Lower leg skin (tissue), 3 donors: ENCODE measurements at regions not wholly inside any gene's neighbourhood (a gene's known extent, or its start where the extent isn't known, plus 50 kb on each side); places are given as distances from the start of the nearest gene placed in this dataset.

Experiments used
- POLR2A ChIP-seq, 2 donors: fragments of 450-650 bp; IDR thresholded peaks; one replicate each; pipeline ENCODE4 v1.6.1; 2016 to 2017; ENCODE audit warnings: antibody characterized with exemption in 2 of 2, mild to moderate bottlenecking in 1 of 2, moderate library complexity in 1 of 2
- TF ChIP-seq, protein P1 (sequence below), 3 donors: fragments of 450-650 bp; IDR thresholded peaks; one replicate each; pipeline ENCODE4 v1.5.1; 2016; ENCODE audit warnings: antibody characterized with exemption in 3 of 3, mild to moderate bottlenecking in 3 of 3, moderate library complexity in 2 of 3

DNA sequence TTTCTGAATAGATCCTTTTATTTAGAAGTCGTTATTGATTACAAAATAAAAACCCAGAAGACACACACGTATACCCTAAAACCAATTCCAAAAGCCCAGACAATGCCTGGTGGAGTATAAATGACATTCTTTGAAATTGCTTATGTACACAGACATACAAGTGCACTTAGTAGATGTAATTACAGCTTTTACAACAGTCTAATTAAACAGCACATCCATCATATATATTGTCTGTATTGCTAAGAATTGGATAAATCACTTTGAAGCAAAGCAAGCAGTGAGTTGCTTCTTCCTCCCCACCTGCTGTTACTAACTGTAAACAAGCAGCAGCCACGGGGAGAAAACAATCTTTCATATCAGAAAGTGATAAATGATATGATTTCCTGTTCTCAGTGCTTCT lies 645.7 kb downstream of the TLL1 start:
- no peak for TF ChIP-seq POLR2A (IDR thresholded peaks at IDR 0.05)
- TF ChIP-seq, protein P1, sequence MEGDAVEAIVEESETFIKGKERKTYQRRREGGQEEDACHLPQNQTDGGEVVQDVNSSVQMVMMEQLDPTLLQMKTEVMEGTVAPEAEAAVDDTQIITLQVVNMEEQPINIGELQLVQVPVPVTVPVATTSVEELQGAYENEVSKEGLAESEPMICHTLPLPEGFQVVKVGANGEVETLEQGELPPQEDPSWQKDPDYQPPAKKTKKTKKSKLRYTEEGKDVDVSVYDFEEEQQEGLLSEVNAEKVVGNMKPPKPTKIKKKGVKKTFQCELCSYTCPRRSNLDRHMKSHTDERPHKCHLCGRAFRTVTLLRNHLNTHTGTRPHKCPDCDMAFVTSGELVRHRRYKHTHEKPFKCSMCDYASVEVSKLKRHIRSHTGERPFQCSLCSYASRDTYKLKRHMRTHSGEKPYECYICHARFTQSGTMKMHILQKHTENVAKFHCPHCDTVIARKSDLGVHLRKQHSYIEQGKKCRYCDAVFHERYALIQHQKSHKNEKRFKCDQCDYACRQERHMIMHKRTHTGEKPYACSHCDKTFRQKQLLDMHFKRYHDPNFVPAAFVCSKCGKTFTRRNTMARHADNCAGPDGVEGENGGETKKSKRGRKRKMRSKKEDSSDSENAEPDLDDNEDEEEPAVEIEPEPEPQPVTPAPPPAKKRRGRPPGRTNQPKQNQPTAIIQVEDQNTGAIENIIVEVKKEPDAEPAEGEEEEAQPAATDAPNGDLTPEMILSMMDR (IDR thresholded peaks at IDR 0.05): no peak
